DMS 273 treated with DMSO at 0.1 percent for 48 hours (cell line): ENCODE measurements at regions not wholly inside any gene's neighbourhood (a gene's known extent, or its start where the extent isn't known, plus 50 kb on each side); places are given as distances from the start of the nearest gene placed in this dataset.

Source experiments
- DNase-seq: peaks from one replicate; lab custom pipeline; 2025; lab: John Stamatoyannopoulos, UW

DNA sequence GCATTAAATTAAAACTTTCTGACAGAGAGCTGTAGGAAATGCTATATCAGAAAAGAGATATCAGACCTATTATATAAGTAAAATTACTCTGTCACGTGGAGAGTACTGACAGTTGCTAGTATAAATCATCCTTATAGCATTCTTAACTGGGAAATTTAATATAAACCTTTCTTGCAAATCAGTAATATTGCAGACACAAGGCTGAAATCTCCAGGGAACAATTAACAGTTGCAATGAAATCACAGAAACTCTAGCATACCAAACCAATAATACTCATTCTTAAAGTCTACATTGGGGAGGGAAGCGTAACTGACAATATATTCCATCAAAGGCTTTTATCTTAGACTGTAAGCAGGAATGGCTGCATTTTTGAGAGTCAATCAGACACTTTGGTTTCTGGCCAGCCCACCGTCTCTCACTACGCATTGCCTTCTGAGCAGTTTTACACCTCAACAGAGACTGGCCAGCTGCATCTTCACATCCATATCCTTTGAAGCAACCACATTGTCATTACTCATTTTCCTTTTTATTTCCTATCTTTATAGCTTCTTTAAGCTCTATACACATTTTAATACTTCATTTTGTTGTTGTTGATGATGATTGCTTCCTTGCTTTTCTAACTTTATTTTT lies 536.0 kb upstream of the CDH2 start:
- DNase-seq: no peak

DNA sequence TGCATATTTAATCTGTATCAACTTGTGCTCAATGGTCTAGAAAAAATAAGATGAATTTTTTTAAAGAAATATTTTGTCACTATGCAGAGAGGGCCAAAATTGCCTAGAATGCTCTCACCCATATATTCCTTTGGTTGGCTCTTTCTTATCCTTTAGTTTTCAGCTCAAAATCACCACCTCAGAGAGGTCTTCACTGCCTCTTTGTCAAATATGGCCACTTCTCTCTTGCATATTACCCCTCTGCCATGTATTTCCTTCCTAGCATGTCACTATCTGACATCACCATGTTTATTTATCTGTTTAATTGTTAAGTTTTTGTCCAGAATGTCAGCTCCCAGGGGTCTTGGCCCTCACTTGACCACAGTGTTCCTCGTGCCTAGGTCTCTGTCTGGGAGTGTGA lies 535.2 kb upstream of the CDH2 start:
- no peak for DNase-seq

DNA sequence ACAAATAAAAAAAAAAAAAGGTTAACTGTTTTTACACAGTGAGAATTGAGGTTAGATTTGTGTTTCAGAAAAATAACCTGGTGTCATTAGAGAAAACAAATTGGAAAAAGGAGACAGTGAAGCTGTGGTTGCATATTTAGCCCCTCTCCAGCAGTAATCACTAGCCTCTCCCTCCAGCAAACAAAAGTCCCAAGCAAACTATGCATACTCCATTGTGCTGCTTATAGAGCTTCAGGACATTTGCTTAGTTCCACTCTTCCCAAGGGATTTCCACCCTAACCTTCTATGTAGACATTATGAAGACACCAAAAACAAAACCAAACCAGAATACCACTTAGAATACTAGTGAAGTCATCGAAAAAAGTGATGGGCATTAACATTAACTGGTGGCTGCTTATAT lies 534.2 kb upstream of the CDH2 start:
- no peak for DNase-seq

- DNase-seq: no peak
These were observed 530.1 kb upstream of the CDH2 start for GRCh38 chr18:28707006-28707405.

- DNase-seq: no peak
These were observed 529.5 kb upstream of the CDH2 start for GRCh38 chr18:28706397-28706796.

DNA sequence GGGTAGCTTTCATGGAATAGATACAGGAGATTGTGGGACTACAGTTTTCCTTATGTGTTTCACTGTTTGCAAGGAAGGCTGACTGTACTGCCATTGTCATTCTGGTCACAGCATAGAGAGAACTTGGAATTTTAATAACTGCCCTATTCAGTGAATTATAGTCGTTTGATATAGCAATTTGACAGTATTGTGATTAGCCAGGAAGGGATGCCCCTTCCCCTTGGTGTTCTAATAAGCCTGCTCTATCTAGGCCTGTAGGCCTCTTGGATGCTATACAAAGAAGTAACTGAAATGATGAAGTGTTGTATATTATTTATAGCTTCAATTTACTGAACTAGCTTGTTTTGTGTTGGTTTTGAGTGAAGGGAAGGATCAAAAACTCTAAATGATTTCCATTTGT lies 528.6 kb upstream of the CDH2 start:
- DNase-seq: no peak

DNA sequence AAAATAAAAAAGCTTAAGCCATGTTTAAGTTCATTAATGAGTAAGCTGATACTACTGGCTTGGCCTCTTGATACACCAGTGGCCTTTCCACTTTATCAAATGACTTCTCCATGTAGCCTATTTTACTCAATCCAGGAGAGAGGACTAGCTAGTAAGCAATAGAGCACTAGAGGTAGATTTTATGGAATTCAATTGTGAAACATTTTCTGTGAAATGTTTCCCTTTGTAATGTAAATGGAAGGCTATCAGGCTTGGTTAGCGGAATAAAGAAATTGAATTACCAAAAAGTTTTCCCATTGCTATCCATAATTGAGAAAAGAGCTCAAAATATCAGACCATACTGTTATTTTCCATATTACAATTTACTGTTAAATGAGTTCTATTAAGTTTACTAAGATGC lies 515.4 kb upstream of the CDH2 start:
- no peak for DNase-seq

DNA sequence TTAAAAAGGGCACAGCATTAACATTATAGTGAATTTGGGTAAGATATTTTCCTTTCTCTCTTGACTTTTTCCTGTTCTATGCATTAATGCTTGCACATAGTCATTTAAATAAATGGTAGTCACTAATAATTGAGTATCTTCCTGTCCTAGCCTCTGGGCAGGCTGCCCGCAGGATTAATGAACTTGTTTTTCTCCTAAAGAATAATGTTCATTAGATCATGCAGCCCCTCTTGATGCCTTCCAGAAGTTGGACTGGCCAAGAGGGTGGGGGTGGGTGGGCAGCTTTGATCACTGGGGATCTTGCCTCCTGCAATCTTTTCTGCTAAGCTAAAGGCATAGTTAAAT lies 514.5 kb upstream of the CDH2 start:
- no peak for DNase-seq

DNA sequence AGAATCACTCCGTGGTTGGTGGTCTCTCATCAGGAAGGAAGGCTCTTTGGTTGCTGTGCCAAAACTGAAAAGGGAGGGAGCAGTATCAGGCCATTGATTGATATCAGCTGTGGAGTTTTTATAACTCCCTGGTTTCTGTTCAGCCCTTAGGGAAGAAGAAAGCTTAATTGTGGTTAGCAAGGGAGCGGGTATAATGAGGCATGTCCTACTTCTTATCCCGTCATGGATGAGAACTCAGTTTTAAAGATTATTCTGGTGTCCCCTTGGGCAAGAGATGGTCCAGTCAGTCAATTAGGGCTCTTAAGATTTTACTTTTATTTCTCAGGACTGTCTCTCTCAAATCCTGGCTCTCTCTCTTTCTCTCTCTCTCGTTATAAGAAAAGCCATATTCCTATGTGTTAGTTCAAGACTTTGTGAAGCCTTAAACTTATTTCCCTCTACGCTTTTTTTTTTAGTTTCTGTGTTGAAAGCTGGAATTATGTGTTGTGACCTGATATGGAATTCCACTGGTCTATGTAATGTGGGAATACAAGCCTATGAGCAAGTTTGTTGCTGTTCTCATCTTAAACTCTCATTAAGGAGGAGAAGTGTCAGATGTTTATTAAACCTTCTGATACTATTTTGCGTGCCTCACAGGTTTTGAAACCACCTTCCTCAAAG lies 514.0 kb upstream of the CDH2 start:
- no peak for DNase-seq

- no peak for DNase-seq
These were observed 513.2 kb upstream of the CDH2 start for GRCh38 chr18:28690100-28690499.

- DNase-seq: no peak
These were observed 512.7 kb upstream of the CDH2 start for GRCh38 chr18:28689588-28689987.

GRCh38 chr18:28684746-28685355 lies 507.9 kb upstream of the CDH2 start:
- DNase-seq: no peak

DNA sequence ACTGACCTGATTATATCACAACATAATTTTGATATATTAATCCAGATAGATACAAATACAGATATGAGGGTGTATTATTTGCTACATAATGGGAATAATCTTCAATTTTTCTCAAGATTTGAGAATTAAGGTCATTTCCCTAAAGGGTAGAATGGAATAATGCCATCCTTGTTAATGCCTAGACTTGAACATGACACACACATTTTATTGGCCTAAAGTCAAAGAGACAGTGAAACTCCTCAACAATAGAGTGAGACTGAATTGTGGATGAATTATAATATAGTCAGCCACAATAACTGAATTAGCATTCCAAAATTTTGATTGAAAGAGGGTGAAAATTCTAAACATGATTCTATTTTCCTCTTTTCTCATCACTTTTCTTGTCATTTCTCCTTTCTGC lies 506.0 kb upstream of the CDH2 start:
- no peak for DNase-seq

DNA sequence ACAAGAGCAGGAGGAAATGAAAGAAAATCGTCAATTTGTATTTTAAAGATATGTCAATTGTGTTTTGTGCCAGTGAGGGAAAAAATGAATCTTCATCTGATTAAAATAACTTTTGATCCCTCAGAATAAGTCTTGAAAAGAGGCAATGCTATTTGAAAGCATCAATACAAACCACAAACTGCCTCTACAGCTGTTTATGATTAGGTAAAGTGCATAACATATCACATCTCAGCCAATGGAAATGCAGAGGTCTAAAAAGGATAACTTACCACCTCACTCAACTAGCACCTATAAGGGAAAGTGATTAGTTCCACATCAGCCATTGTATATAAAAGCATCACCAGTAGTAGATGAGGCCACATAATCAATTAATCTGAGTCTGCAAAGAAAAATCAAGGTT lies 492.2 kb upstream of the CDH2 start:
- DNase-seq: no peak

DNA sequence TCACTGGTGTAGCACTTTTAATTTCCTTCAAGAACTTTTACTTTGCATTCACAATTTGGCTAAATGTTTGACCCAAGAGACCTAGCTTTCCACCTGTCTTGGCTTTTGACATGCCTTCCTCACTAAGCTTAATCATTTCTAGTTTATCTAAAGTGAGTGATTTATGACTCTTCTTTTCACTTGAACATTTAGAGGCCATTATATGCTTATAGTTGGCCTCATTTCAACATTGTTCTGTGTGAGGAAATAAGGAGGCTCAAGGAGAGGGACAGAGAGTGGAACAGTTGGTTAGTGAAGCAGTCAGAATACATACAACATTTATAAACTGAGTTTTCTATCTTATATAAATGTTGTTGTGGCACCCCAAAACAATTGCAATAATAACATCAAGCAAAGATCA lies 489.3 kb upstream of the CDH2 start:
- DNase-seq: no peak

- no peak for DNase-seq
These were observed 481.0 kb upstream of the CDH2 start for GRCh38 chr18:28657961-28658360.

DNA sequence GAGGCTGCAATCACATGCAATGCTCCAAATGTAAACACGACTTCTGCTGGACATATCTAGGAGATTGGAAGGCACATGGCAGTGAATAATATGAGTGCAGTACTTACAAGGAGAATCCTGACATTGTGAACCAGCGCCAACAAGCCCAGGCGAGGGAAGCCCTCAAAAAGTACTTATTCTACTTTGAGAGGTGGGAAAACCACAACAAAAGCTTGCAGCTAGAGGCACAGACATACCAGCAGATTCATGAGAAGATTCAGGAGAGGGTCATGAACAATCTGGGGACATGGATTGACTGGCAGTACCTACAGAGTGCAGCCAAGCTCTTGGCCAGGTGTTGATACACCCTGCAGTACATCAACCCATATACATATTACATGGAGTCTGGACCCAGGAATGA lies 475.7 kb upstream of the CDH2 start:
- no peak for DNase-seq

DNA sequence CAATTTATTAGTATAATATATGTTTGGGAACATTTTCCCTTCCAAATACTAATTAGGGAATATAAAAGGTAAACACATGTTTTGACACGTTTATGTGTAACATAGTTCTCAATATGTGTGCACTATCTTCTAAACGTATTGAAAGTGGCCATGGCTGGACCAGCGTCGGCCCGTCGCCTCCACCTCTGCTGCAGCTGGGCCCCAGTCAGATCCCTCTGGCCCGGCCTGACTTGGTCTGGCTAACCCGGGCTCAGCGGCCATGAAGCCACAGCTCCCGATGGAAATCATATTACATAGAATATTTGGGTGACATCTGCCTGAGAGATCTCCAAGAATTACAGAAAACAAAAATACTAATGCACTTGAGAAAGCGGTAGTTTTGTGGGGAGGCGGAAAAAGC lies 474.4 kb upstream of the CDH2 start:
- DNase-seq: no peak

- DNase-seq: no peak
These were observed 473.9 kb upstream of the CDH2 start for GRCh38 chr18:28650860-28651259.

- DNase-seq: no peak
These were observed 471.0 kb upstream of the CDH2 start for GRCh38 chr18:28647961-28648360.

DNA sequence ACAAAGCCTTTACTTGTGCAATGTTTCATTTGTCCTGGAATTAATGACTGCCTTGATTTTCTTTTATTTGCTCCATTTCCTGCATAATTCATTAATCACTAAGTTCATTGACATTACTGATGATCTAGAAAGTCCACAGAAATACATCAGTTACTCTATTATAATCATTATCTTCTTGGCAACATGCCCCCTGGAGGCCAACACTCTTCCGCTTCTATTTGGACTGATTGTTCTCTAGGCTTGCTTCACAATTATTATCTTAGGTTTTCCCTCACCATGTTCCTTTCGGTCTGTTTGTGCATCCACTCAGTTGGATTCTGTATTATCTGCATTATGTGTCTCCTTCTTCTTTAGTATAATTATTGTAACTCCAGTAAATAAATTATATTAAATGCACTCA lies 461.0 kb upstream of the CDH2 start:
- no peak for DNase-seq

DNA sequence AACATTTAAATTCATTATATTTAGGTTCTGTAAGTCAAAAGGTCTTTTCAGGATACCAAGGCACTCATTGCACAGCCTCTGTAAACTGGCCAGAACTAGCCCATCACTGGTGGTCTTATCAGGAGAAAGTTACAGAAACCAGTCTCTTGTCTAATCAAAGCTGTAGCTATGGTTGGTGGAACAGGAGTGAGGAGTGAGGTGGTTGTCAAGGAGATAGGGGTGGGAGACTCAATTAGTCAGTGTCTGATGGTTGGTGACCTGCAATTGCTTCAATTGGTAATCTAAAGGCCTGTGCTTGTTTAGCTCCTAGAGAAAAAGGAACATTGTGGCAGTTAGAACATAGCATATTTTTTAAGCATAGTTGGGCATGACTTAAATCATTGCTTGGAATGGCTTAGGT lies 458.6 kb upstream of the CDH2 start:
- no peak for DNase-seq

- DNase-seq: no peak
These were observed 449.8 kb upstream of the CDH2 start for GRCh38 chr18:28626756-28627155.

DNA sequence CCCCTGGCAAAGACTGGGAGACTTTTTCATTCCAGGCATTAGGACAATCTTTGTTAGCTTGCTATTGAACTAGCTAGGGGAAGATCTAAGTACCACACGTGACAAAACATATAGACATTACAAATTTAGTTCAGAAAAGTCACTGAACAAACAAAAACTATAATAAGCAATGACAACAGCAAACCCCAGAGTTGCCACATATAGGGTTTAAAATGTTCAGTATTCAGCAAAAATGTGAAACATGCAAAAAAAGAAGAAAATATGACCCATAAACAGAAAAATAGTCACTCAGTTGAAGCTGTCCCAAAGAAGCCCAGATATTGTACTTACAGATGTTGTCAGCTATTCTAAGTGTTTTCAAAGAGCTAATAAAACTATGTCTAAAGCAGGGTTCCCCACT lies 431.1 kb upstream of the CDH2 start:
- no peak for DNase-seq
